Chondrocyte (in vitro differentiated cells): ENCODE measurements at regions not wholly inside any gene's neighbourhood (a gene's known extent, or its start where the extent isn't known, plus 50 kb on each side); places are given as distances from the start of the nearest gene placed in this dataset.

Source experiments
- DNase-seq: peaks from one replicate; pipeline ENCODE4 v3.0.0; 2021; ENCODE audit warnings: mixed read lengths, low spot score
- H3K27ac Mint-ChIP-seq: one replicate; pipeline ENCODE4 v1.8.0; 2021; ENCODE audit warnings: mild to moderate bottlenecking, moderate library complexity, mixed read lengths; ENCODE audit not compliant: unreplicated experiment
- H3K27me3 Mint-ChIP-seq: 2 replicates; pipeline ENCODE4 v1.8.0; 2021; ENCODE audit warnings: low read depth, mixed read lengths
- H3K36me3 Mint-ChIP-seq: 2 replicates; pipeline ENCODE4 v1.8.0; 2021; ENCODE audit warnings: low read depth, mixed read lengths
- H3K4me1 Mint-ChIP-seq: 2 replicates; pipeline ENCODE4 v1.8.0; 2021; ENCODE audit warnings: low read depth, mild to moderate bottlenecking, mixed read lengths
- H3K4me3 Mint-ChIP-seq: one replicate; pipeline ENCODE4 v1.8.0; 2021; ENCODE audit warnings: mild to moderate bottlenecking, moderate library complexity, mixed read lengths; ENCODE audit not compliant: unreplicated experiment
- H3K9me3 Mint-ChIP-seq: 2 replicates; pipeline ENCODE4 v1.8.0; 2021; ENCODE audit warnings: low read depth, mixed read lengths
- CTCF ChIP-seq: fragments of 200-600 bp; sonication (generic); IDR thresholded peaks from 2 replicates; pipeline ENCODE4 v1.5.0; 2021; ENCODE audit warnings: antibody characterized with exemption, mild to moderate bottlenecking, moderate library complexity

- H3K4me3 Mint-ChIP-seq = no peak overlapping the region
- no peaks in the 10 kb centered on the region for H3K9me3 Mint-ChIP-seq
- H3K4me1 Mint-ChIP-seq = no peaks in the 10 kb centered on the region
- H3K36me3 Mint-ChIP-seq = no peaks in the 10 kb centered on the region
- peaks cover 7% of the 10 kb centered on the region for H3K27me3 Mint-ChIP-seq
- no peak for DNase-seq
- H3K27ac Mint-ChIP-seq = no peak overlapping the region
- no peak for TF ChIP-seq CTCF
These were observed 962.7 kb downstream of the BCL11A start for GRCh38 chr2:59590798-59591197.

GRCh38 chr2:59589881-59590280, 963.6 kb downstream of the BCL11A start:
- no peaks in the 10 kb centered on the region for H3K9me3 Mint-ChIP-seq
- no peak overlapping the region for H3K27ac Mint-ChIP-seq
- DNase-seq = no peak
- TF ChIP-seq CTCF = no peak
- H3K4me3 Mint-ChIP-seq = no peak overlapping the region
- peaks cover 7% of the 10 kb centered on the region for H3K27me3 Mint-ChIP-seq
- H3K4me1 Mint-ChIP-seq = no peaks in the 10 kb centered on the region
- H3K36me3 Mint-ChIP-seq = no peaks in the 10 kb centered on the region

GRCh38 chr2:59588286-59588685, 965.2 kb downstream of the BCL11A start:
- Mint-ChIP-seq H3K36me3 (no peaks in the 10 kb centered on the region), H3K4me3 (no peak overlapping the region), H3K27me3 (no peaks in the 10 kb centered on the region), H3K4me1 (no peaks in the 10 kb centered on the region), H3K27ac (no peak overlapping the region), H3K9me3 (no peaks in the 10 kb centered on the region)
- TF ChIP-seq CTCF = no peak
- DNase-seq = no peak

- no peak overlapping the region for H3K27ac Mint-ChIP-seq
- H3K9me3 Mint-ChIP-seq = no peaks in the 10 kb centered on the region
- TF ChIP-seq CTCF = no peak
- H3K36me3 Mint-ChIP-seq = no peaks in the 10 kb centered on the region
- H3K27me3 Mint-ChIP-seq = no peaks in the 10 kb centered on the region
- H3K4me1 Mint-ChIP-seq = no peaks in the 10 kb centered on the region
- no peak for DNase-seq
- H3K4me3 Mint-ChIP-seq = no peak overlapping the region
These were observed 967.3 kb downstream of the BCL11A start for GRCh38 chr2:59586176-59586575.

GRCh38 chr2:59585655-59586054, 967.8 kb downstream of the BCL11A start:
- H3K27me3 Mint-ChIP-seq = no peaks in the 10 kb centered on the region
- H3K27ac Mint-ChIP-seq = no peak overlapping the region
- TF ChIP-seq CTCF = no peak
- no peaks in the 10 kb centered on the region for H3K9me3 Mint-ChIP-seq
- no peaks in the 10 kb centered on the region for H3K36me3 Mint-ChIP-seq
- no peak for DNase-seq
- no peaks in the 10 kb centered on the region for H3K4me1 Mint-ChIP-seq
- no peak overlapping the region for H3K4me3 Mint-ChIP-seq
